22Rv1 (cell line): ENCODE measurements at regions not wholly inside any gene's neighbourhood (a gene's known extent, or its start where the extent isn't known, plus 50 kb on each side); places are given as distances from the start of the nearest gene placed in this dataset.

Experiments used
- ZFX ChIP-seq: fragments of 450-650 bp; IDR thresholded peaks from 2 replicates; pipeline ENCODE4 v1.6.1; 2017; ENCODE audit warnings: antibody characterized with exemption, borderline replicate concordance
- TF ChIP-seq, protein P1 (sequence below): fragments of 450-650 bp; IDR thresholded peaks from 2 replicates; pipeline ENCODE4 v1.5.1; 2017; ENCODE audit warnings: mild to moderate bottlenecking

DNA sequence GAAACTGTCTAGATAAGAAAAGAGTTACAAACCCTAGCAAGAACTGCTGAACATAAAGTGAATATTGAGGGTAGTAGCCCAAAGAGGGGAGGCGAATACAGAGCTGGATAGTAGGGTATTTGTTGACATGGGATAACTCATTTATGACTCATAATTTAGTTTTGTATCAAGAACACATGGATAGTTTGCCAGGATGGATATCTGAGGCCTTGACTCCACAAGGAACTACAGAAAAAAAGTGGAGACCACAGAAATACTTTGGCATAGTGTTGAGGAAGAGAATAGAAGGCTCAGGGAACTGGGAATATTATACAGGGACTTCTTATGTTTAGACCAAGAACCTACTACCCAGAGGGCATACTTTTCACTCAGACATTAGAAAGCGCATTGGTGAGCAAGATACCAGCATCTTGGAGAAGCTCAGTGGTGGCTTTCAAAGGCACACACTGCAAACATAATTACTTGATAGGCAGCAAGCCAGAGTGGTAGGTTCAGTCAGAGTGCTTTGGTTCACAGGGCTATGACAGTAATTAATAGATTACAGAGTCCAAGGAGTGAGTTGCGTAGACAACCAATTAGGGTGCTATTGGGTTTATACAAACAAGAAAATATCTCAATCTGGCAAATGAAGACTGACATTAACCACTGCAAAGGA lies 51.9 kb upstream of the ZBTB7C start:
- TF ChIP-seq, protein P1, sequence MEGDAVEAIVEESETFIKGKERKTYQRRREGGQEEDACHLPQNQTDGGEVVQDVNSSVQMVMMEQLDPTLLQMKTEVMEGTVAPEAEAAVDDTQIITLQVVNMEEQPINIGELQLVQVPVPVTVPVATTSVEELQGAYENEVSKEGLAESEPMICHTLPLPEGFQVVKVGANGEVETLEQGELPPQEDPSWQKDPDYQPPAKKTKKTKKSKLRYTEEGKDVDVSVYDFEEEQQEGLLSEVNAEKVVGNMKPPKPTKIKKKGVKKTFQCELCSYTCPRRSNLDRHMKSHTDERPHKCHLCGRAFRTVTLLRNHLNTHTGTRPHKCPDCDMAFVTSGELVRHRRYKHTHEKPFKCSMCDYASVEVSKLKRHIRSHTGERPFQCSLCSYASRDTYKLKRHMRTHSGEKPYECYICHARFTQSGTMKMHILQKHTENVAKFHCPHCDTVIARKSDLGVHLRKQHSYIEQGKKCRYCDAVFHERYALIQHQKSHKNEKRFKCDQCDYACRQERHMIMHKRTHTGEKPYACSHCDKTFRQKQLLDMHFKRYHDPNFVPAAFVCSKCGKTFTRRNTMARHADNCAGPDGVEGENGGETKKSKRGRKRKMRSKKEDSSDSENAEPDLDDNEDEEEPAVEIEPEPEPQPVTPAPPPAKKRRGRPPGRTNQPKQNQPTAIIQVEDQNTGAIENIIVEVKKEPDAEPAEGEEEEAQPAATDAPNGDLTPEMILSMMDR = no peak
- TF ChIP-seq ZFX = no peak
